GM10248 (cell line): ENCODE measurements at regions not wholly inside any gene's neighbourhood (a gene's known extent, or its start where the extent isn't known, plus 50 kb on each side); places are given as distances from the start of the nearest gene placed in this dataset.

Experiments used
- CTCF ChIA-PET: fragments of 300-600 bp; sonication (Branson Sonifier 250); formaldehyde crosslinking; extraction: SDS; loops from one replicate; lab custom pipeline; 2021; ENCODE audit warnings: antibody characterized with exemption; lab: Yijun Ruan, JAX
- POLR2A ChIA-PET: fragments of 350-650 bp; sonication (Branson Sonifier 250); formaldehyde crosslinking; extraction: SDS; loops from one replicate; lab custom pipeline; 2020; ENCODE audit warnings: antibody characterized with exemption; lab: Yijun Ruan, JAX
- DNase-seq: peaks from one replicate; pipeline ENCODE4 v3.0.0; 2012; ENCODE audit errors: extremely low spot score
- CTCF ChIP-seq: IDR thresholded peaks from 2 replicates; pipeline ENCODE4 v1.5.1; 2012; ENCODE audit warnings: mild to moderate bottlenecking, low read depth; ENCODE audit errors: extremely low read depth, missing control alignments, control extremely low read depth

- no peak for DNase-seq
- CTCF ChIA-PET: no interaction called here
- POLR2A ChIA-PET: no interaction called here
- TF ChIP-seq CTCF: no peak
These were observed 422.3 kb downstream of the CAAP1 start for GRCh38 chr9:26470284-26470683.

- no peak for TF ChIP-seq CTCF
- POLR2A ChIA-PET: no interaction called here
- no peak for DNase-seq
- CTCF ChIA-PET: no interaction called here
These were observed 428.8 kb downstream of the CAAP1 start for GRCh38 chr9:26463837-26464236.

- CTCF ChIA-PET: no interaction called here
- no peak for TF ChIP-seq CTCF
- POLR2A ChIA-PET: no interaction called here
- DNase-seq: no peak
These were observed 429.9 kb downstream of the CAAP1 start for GRCh38 chr9:26462751-26463150.

- CTCF ChIA-PET: no interaction called here
- POLR2A ChIA-PET: no interaction called here
- TF ChIP-seq CTCF: no peak
These were observed 430.4 kb downstream of the CAAP1 start for GRCh38 chr9:26462213-26462612.

GRCh38 chr9:26460624-26461023 is 432.0 kb downstream of the CAAP1 start:
- no peak for DNase-seq
- ChIA-PET POLR2A (no interaction called here), CTCF (no interaction called here)
- TF ChIP-seq CTCF: no peak

More at GRCh38 chr9:26462213-26462612, 430.4 kb downstream of the CAAP1 start:
- no peak for DNase-seq

- POLR2A ChIA-PET: no interaction called here
- no peak for TF ChIP-seq CTCF
- no peak for DNase-seq
- CTCF ChIA-PET: interaction anchor here (1.1 kb wide), 1 partner anchor 10 kb away, joined by 3 read pairs; no protein-coding TSS in a partner anchor
These were observed 432.6 kb downstream of the CAAP1 start for GRCh38 chr9:26459959-26460358.

GRCh38 chr9:26458054-26458453 is 434.5 kb downstream of the CAAP1 start:
- POLR2A ChIA-PET: no interaction called here
- TF ChIP-seq CTCF: no peak
- CTCF ChIA-PET: interaction anchor here (1.2 kb wide), 1 partner anchor 13 kb away, joined by 3 read pairs; no protein-coding TSS in a partner anchor
- DNase-seq: no peak
